Endodermal cell (in vitro differentiated cells): ENCODE measurements at regions not wholly inside any gene's neighbourhood (a gene's known extent, or its start where the extent isn't known, plus 50 kb on each side); places are given as distances from the start of the nearest gene placed in this dataset.
A peak's percentile ranks its signal among the peaks of the same experiment; 100 is the strongest.

Source experiments
- DNase-seq: peaks from one replicate; pipeline ENCODE4 v3.0.0-alpha.2; 2017
- H3K27ac ChIP-seq: 2 replicates; pipeline ENCODE4 v1.5.1; 2013; ENCODE audit warnings: mild to moderate bottlenecking, low read depth, low read length, moderate library complexity
- H3K27me3 ChIP-seq: 2 replicates; pipeline ENCODE4 v1.6.1; 2013; ENCODE audit warnings: mild to moderate bottlenecking, low read length, moderate library complexity; ENCODE audit not compliant: insufficient read depth, control insufficient read depth, poor library complexity, severe bottlenecking
- H3K36me3 ChIP-seq: 2 replicates; pipeline ENCODE4 v1.7.0; 2013; ENCODE audit warnings: mild to moderate bottlenecking, low read length, moderate library complexity; ENCODE audit not compliant: control insufficient read depth, insufficient read depth
- H3K4me1 ChIP-seq: one replicate; pipeline ENCODE4 v1.7.0; 2013; ENCODE audit warnings: low read length; ENCODE audit not compliant: control insufficient read depth, insufficient read depth
- H3K4me3 ChIP-seq: 2 replicates; pipeline ENCODE4 v1.5.1; 2013; ENCODE audit warnings: mild to moderate bottlenecking, low read length, moderate library complexity
- H3K9ac ChIP-seq: 2 replicates; pipeline ENCODE4 v1.6.1; 2013; ENCODE audit warnings: mild to moderate bottlenecking, low read length, moderate library complexity; ENCODE audit not compliant: poor library complexity, severe bottlenecking; ENCODE audit errors: extremely low read depth
- H3K9me3 ChIP-seq: 2 replicates; pipeline ENCODE4 v1.6.1; 2013; ENCODE audit warnings: mild to moderate bottlenecking, low read length, moderate library complexity; ENCODE audit not compliant: control insufficient read depth
- H3K27ac Mint-ChIP-seq: 2 replicates; pipeline ENCODE4 v1.8.0; 2020; ENCODE audit warnings: mixed read lengths
- H3K27me3 Mint-ChIP-seq: 2 replicates; pipeline ENCODE4 v1.8.0; 2021; ENCODE audit warnings: mild to moderate bottlenecking, mixed read lengths; ENCODE audit not compliant: insufficient read depth
- H3K36me3 Mint-ChIP-seq: 2 replicates; pipeline ENCODE4 v1.8.0; 2020; ENCODE audit warnings: low read depth, mixed read lengths
- H3K4me1 Mint-ChIP-seq: 2 replicates; pipeline ENCODE4 v1.8.0; 2020; ENCODE audit warnings: mixed read lengths
- H3K4me3 Mint-ChIP-seq: 2 replicates; pipeline ENCODE4 v1.8.0; 2020; ENCODE audit warnings: mild to moderate bottlenecking, moderate library complexity, mixed read lengths
- H3K9me3 Mint-ChIP-seq: 2 replicates; pipeline ENCODE4 v1.8.0; 2020; ENCODE audit warnings: mild to moderate bottlenecking, mixed read lengths
- WGBS, 2 experiments: methylation state at CpG; one replicate each; pipeline versions ENCODE4 v1.1.5 to v1.1.7; 2013; ENCODE audit warnings: missing lambda C conversion rate in 2 of 2, mixed read lengths in 1 of 2; ENCODE audit not compliant: insufficient coverage in 1 of 2, insufficient read length in 1 of 2; 5-methylcytosine and 5-hydroxymethylcytosine counted together
- TF ChIP-seq, protein P1 (sequence below): fragments of 200-600 bp; sonication (generic); conservative IDR thresholded peaks from 2 replicates; pipeline ENCODE4 v1.5.0; 2021; ENCODE audit warnings: antibody characterized with exemption, mild to moderate bottlenecking

- Histone ChIP-seq H3K9ac (no peak overlapping the region), H3K9me3 (no peaks in the 10 kb centered on the region), H3K36me3 (no peaks in the 10 kb centered on the region), H3K27me3 (no peaks in the 10 kb centered on the region), H3K4me3 (no peak overlapping the region), H3K4me1 (no peaks in the 10 kb centered on the region), H3K27ac (no peak overlapping the region)
- no peak overlapping the region for H3K4me3 Mint-ChIP-seq
- TF ChIP-seq, protein P1, sequence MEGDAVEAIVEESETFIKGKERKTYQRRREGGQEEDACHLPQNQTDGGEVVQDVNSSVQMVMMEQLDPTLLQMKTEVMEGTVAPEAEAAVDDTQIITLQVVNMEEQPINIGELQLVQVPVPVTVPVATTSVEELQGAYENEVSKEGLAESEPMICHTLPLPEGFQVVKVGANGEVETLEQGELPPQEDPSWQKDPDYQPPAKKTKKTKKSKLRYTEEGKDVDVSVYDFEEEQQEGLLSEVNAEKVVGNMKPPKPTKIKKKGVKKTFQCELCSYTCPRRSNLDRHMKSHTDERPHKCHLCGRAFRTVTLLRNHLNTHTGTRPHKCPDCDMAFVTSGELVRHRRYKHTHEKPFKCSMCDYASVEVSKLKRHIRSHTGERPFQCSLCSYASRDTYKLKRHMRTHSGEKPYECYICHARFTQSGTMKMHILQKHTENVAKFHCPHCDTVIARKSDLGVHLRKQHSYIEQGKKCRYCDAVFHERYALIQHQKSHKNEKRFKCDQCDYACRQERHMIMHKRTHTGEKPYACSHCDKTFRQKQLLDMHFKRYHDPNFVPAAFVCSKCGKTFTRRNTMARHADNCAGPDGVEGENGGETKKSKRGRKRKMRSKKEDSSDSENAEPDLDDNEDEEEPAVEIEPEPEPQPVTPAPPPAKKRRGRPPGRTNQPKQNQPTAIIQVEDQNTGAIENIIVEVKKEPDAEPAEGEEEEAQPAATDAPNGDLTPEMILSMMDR, result no peak
- DNase-seq, result no peak
- no peaks in the 10 kb centered on the region for H3K4me1 Mint-ChIP-seq
- no peak overlapping the region for H3K27ac Mint-ChIP-seq
- H3K27me3 Mint-ChIP-seq, result no peaks in the 10 kb centered on the region
- no peaks in the 10 kb centered on the region for H3K36me3 Mint-ChIP-seq
- WGBS, 2 experiments, result 92 to 95% methylated on average over 1 to 4 of the region's 4 CpGs
- H3K9me3 Mint-ChIP-seq, result peaks cover 2% of the 10 kb centered on the region
These were observed 1150.6 kb downstream of the DTWD2 start for GRCh38 chr5:117837786-117838185.

DNA sequence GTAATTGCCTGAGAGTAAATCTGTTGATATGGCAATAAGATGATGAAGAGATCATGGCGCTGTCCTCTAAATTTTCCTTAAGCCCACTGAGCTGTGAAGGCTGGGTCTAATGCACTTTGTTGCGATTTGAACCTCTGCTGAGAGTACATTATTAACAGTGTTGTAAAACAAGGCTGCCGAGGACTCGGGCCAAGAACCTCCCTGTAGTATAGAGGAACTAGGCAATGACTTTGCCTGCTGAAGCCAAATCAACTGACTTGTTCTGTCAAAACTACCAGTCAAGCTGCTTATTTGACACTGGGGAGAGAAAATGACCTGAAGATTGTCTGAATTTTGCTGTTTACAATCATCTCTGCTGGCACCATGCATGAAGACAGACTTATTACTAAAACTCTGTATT is 1154.7 kb downstream of the DTWD2 start:
- TF ChIP-seq, protein P1, result no peak
- no peaks in the 10 kb centered on the region for H3K27me3 ChIP-seq
- no peak overlapping the region for H3K9ac ChIP-seq
- Mint-ChIP-seq H3K4me1 (no peaks in the 10 kb centered on the region), H3K4me3 (no peak overlapping the region), H3K27ac (no peak overlapping the region), H3K27me3 (no peaks in the 10 kb centered on the region), H3K9me3 (no peaks in the 10 kb centered on the region), H3K36me3 (no peaks in the 10 kb centered on the region)
- no peak for DNase-seq
- no peaks in the 10 kb centered on the region for H3K36me3 ChIP-seq
- H3K4me1 ChIP-seq, result no peaks in the 10 kb centered on the region
- no peaks in the 10 kb centered on the region for H3K9me3 ChIP-seq
- WGBS, 2 experiments, result 94 to 95% methylated on average over 4 of the region's 4 CpGs
- no peak overlapping the region for H3K27ac ChIP-seq
- no peak overlapping the region for H3K4me3 ChIP-seq

GRCh38 chr5:117829646-117830045 is 1158.7 kb downstream of the DTWD2 start:
- Histone ChIP-seq H3K27ac (no peak overlapping the region), H3K36me3 (no peaks in the 10 kb centered on the region), H3K4me1 (no peaks in the 10 kb centered on the region), H3K4me3 (no peak overlapping the region), H3K9me3 (no peaks in the 10 kb centered on the region), H3K27me3 (no peaks in the 10 kb centered on the region), H3K9ac (no peak overlapping the region)
- Mint-ChIP-seq H3K36me3 (no peaks in the 10 kb centered on the region), H3K9me3 (no peaks in the 10 kb centered on the region), H3K4me1 (no peaks in the 10 kb centered on the region), H3K27me3 (no peaks in the 10 kb centered on the region), H3K4me3 (no peak overlapping the region), H3K27ac (no peak overlapping the region)
- peak; percentile 64 for DNase-seq
- TF ChIP-seq, protein P1, result no peak
- 95 to 100% methylated on average over 1 to 3 of the region's 3 CpGs for WGBS, 2 experiments
